ENCODE measurements at regions not wholly inside any gene's neighbourhood (a gene's known extent, or its start where the extent isn't known, plus 50 kb on each side); places are given as distances from the start of the nearest gene placed in this dataset.

DNA sequence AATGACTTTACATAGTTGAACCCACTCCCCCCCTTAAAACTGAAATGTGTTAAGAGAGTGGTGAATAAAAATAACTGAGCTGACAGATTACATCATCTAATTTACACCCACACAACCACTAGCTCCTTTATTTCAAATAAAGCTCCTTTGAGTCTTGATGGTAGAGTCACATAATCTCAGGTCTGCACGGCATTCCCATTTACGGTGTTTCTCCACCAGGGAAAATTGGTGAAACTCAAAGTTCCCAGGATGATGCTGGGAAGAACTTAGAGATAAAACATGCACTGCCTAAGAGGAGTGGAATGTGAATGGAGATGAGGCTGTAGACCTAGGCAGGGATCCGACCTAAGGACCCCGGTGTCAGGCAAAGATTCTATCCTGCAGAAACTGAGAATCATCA is 727.8 kb upstream of the ADAMTS5 start:
- no peak for TF ChIP-seq YY1 (IDR thresholded peaks at IDR 0.05; ENCODE audit: low read depth)
- TF ChIP-seq, protein P1, sequence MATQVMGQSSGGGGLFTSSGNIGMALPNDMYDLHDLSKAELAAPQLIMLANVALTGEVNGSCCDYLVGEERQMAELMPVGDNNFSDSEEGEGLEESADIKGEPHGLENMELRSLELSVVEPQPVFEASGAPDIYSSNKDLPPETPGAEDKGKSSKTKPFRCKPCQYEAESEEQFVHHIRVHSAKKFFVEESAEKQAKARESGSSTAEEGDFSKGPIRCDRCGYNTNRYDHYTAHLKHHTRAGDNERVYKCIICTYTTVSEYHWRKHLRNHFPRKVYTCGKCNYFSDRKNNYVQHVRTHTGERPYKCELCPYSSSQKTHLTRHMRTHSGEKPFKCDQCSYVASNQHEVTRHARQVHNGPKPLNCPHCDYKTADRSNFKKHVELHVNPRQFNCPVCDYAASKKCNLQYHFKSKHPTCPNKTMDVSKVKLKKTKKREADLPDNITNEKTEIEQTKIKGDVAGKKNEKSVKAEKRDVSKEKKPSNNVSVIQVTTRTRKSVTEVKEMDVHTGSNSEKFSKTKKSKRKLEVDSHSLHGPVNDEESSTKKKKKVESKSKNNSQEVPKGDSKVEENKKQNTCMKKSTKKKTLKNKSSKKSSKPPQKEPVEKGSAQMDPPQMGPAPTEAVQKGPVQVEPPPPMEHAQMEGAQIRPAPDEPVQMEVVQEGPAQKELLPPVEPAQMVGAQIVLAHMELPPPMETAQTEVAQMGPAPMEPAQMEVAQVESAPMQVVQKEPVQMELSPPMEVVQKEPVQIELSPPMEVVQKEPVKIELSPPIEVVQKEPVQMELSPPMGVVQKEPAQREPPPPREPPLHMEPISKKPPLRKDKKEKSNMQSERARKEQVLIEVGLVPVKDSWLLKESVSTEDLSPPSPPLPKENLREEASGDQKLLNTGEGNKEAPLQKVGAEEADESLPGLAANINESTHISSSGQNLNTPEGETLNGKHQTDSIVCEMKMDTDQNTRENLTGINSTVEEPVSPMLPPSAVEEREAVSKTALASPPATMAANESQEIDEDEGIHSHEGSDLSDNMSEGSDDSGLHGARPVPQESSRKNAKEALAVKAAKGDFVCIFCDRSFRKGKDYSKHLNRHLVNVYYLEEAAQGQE (IDR thresholded peaks at IDR 0.05; ENCODE audit: low read depth): no peak
- TF ChIP-seq, protein P2, sequence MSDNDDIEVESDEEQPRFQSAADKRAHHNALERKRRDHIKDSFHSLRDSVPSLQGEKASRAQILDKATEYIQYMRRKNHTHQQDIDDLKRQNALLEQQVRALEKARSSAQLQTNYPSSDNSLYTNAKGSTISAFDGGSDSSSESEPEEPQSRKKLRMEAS (IDR thresholded peaks at IDR 0.05): no peak
- TF ChIP-seq FOXM1 (IDR thresholded peaks at IDR 0.05; ENCODE audit: borderline replicate concordance, low read depth): no peak
- TF ChIP-seq EP300 (IDR thresholded peaks at IDR 0.05; ENCODE audit: borderline replicate concordance): no peak
- no peak for TF ChIP-seq EGR1 (IDR thresholded peaks at IDR 0.05)
- TF ChIP-seq, protein P3, sequence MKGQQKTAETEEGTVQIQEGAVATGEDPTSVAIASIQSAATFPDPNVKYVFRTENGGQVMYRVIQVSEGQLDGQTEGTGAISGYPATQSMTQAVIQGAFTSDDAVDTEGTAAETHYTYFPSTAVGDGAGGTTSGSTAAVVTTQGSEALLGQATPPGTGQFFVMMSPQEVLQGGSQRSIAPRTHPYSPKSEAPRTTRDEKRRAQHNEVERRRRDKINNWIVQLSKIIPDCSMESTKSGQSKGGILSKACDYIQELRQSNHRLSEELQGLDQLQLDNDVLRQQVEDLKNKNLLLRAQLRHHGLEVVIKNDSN (IDR thresholded peaks at IDR 0.05): no peak
- no peak for TF ChIP-seq TCF12 (IDR thresholded peaks at IDR 0.05; ENCODE audit: low read depth)
- TF ChIP-seq TAF1 (IDR thresholded peaks at IDR 0.05; ENCODE audit: low read depth): no peak

DNA sequence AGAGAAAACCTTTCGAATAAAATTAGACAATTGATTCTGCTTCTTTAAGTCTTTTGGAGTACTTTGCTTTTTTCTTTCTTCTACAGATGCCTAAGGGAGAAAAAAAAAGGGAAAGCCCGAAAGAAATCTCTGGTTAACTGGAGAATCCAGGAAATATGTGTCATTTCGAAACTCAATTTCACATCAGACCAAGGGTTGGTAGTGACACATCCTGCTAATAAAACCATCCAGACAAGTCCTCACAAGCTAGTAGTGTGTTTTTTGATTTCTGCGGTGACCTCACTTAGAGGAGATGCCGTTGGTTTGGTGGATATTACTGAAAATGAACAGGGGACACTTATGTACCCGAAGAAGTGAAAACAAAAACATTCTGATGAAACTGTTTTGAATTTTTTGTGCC is 726.5 kb upstream of the ADAMTS5 start:
- TF ChIP-seq TCF12 (IDR thresholded peaks at IDR 0.05; ENCODE audit: low read depth) (no peak), EP300 (IDR thresholded peaks at IDR 0.05; ENCODE audit: borderline replicate concordance) (no peak), TEAD4 (IDR thresholded peaks at IDR 0.05) (no peak), EGR1 (IDR thresholded peaks at IDR 0.05) (no peak), CREB1 (IDR thresholded peaks at IDR 0.05; ENCODE audit: low read depth) (no peak), NFIC (IDR thresholded peaks at IDR 0.05) (no peak), YY1 (IDR thresholded peaks at IDR 0.05; ENCODE audit: low read depth) (no peak), ZBTB7A (IDR thresholded peaks at IDR 0.05; ENCODE audit: low read depth) (no peak), CEBPB (IDR thresholded peaks at IDR 0.05) (no peak), TAF1 (IDR thresholded peaks at IDR 0.05; ENCODE audit: low read depth) (no peak), FOXM1 (IDR thresholded peaks at IDR 0.05; ENCODE audit: borderline replicate concordance, low read depth) (no peak), RAD21 (IDR thresholded peaks at IDR 0.05; ENCODE audit: low read depth) (no peak)
- TF ChIP-seq, protein P2 (IDR thresholded peaks at IDR 0.05): no peak
- TF ChIP-seq, protein P3 (IDR thresholded peaks at IDR 0.05): no peak
- TF ChIP-seq, protein P1 (IDR thresholded peaks at IDR 0.05; ENCODE audit: low read depth): no peak

DNA sequence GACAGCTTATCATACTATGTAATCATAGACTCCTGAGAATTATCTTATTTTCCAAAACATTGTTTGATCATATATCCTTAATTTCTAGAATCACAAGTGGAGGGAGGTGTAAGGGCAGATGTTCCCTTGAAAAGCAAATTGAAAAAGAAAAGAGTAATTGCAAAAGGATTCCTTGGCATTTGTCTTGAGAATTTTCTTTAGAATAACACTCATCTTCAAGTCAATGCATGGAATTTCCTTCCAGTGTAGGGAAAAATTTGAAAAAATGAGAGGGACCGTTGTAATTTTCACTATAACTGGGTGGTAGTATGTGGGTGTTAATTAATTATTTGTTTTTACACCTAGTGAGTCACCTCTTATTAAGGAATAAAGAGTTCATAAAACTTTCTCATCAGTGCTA is 724.6 kb upstream of the ADAMTS5 start:
- TF ChIP-seq ZBTB7A (IDR thresholded peaks at IDR 0.05; ENCODE audit: low read depth) (no peak), YY1 (IDR thresholded peaks at IDR 0.05; ENCODE audit: low read depth) (no peak), EGR1 (IDR thresholded peaks at IDR 0.05) (no peak), FOXM1 (IDR thresholded peaks at IDR 0.05; ENCODE audit: borderline replicate concordance, low read depth) (no peak), EP300 (IDR thresholded peaks at IDR 0.05; ENCODE audit: borderline replicate concordance) (no peak), CREB1 (IDR thresholded peaks at IDR 0.05; ENCODE audit: low read depth) (no peak), TCF12 (IDR thresholded peaks at IDR 0.05; ENCODE audit: low read depth) (no peak), NFIC (IDR thresholded peaks at IDR 0.05) (no peak), CEBPB (IDR thresholded peaks at IDR 0.05) (no peak), TEAD4 (IDR thresholded peaks at IDR 0.05) (no peak)
- TF ChIP-seq, protein P3 (IDR thresholded peaks at IDR 0.05): no peak
- TF ChIP-seq, protein P2 (IDR thresholded peaks at IDR 0.05): no peak

DNA sequence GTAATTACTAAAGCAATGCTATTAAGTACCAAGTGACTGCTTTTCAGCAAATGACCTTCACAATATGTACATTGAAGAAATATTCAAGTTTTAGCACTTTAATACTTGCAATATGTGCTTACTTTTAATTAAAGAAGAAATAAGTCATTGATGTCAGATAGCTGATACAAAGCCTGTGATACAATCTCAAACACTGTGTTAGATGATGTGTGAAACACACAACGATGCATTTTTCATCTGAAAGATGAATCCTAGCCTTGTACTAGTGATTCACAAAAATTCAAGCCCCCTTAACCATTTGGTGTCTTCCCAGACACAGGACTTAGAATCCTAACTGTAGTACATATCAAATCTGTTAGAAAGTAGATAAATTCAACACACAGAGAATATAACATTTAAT is 724.1 kb upstream of the ADAMTS5 start:
- no peak for TF ChIP-seq CREB1 (IDR thresholded peaks at IDR 0.05; ENCODE audit: low read depth)
- no peak for TF ChIP-seq TEAD4 (IDR thresholded peaks at IDR 0.05)
- TF ChIP-seq, protein P1 (IDR thresholded peaks at IDR 0.05; ENCODE audit: low read depth): no peak
- TF ChIP-seq TCF12 (IDR thresholded peaks at IDR 0.05; ENCODE audit: low read depth): no peak
- TF ChIP-seq EP300 (IDR thresholded peaks at IDR 0.05; ENCODE audit: borderline replicate concordance): no peak
- TF ChIP-seq FOXM1 (IDR thresholded peaks at IDR 0.05; ENCODE audit: borderline replicate concordance, low read depth): no peak
- no peak for TF ChIP-seq EGR1 (IDR thresholded peaks at IDR 0.05)
- TF ChIP-seq CEBPB (IDR thresholded peaks at IDR 0.05): no peak
- TF ChIP-seq ZBTB7A (IDR thresholded peaks at IDR 0.05; ENCODE audit: low read depth): no peak
- TF ChIP-seq, protein P3 (IDR thresholded peaks at IDR 0.05): no peak
- no peak for TF ChIP-seq NFIC (IDR thresholded peaks at IDR 0.05)

Measured in Ishikawa (cell line).